D341Med (cell line): ENCODE measurements at regions not wholly inside any gene's neighbourhood (a gene's known extent, or its start where the extent isn't known, plus 50 kb on each side); places are given as distances from the start of the nearest gene placed in this dataset.
"Not testable (repeated sequence)": the region's sequence is repeated elsewhere in the genome, so short reads cannot be mapped to it uniquely, and the experiment has no call there.

Experiments
- DNase-seq: peaks from one replicate; pipeline ENCODE4 v3.0.0; 2012; ENCODE audit warnings: low spot score

DNA sequence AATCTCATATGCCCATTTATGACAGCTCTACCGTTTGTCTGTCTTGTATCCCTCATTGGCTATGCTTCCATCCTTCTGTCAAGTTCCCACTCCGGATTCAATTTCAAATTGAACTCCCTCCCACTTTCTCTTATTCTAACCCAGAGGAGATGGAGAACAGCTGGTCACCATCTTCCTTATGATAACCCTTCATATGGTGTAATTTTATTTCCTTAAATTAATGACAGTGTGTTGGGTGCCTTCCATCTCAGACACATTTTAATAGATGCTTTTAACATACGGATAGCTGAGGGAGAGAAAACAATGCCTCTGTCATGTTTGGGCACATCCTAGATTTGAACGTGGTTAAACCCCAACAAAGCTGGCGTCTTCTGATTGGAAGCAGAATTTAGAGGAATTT, 103.0 kb upstream of the PLXNA2 start:
- DNase-seq, result no peak

- DNase-seq, result no peak
Measured at GRCh38 chr1:208349694-208350330, 105.6 kb upstream of the PLXNA2 start.

DNA sequence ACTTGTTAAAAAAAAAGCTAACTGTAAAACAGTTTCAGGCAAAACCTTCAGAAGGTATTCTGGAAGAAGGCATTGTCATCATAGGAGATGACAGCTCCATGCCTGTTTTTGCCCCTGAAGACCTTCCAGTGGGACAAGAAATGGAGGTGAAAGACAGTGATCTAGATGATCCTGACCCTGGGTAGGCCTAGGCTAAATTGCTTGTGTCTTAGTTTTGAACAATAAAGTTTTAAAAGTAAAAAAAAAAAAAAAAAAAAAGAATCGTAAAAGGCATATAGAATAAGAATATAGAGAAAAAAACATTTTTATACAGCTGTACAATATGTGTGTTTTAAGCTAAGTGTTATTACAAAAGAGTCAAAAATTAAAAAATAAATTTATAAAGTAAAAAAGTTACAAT, 106.6 kb upstream of the PLXNA2 start:
- DNase-seq, result no peak

DNA sequence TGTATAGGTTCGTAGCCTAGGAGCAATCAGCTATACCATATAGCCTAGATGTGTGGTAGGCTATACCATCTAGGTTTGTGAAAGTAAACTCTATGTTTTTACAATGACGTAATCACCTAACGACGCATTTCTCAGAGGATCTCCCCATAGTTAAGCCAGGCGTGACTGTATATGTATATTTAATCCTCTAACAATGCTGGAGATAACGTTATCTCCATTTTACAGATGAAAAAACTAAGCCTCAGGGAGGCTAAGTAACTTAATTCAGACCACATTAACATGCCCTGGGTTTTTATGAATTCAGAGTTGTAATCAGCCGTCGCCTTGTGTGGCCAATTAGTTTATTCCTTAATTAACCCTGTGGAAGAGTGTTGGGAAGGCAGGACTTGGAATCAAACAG, 107.7 kb upstream of the PLXNA2 start:
- DNase-seq, result no peak

DNA sequence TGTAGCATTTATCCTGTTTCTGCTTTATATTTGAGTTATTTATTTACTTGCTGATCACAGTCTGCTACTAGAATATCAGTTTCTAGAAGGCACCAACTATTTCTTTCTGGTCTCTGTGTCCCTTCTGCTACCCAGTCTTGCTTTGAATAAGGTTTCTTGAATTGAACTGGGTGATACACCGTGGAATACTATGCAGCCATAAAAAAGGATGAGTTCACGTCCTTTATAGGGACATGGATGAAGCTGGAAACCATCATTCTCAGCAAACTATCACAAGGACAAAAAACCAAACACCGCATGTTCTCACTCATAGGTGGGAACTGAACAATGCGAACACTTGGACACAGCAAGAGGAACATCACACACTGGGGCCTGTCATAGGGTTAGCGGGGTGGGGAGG, 109.6 kb upstream of the PLXNA2 start:
- DNase-seq, result not testable (repeated sequence)

DNA sequence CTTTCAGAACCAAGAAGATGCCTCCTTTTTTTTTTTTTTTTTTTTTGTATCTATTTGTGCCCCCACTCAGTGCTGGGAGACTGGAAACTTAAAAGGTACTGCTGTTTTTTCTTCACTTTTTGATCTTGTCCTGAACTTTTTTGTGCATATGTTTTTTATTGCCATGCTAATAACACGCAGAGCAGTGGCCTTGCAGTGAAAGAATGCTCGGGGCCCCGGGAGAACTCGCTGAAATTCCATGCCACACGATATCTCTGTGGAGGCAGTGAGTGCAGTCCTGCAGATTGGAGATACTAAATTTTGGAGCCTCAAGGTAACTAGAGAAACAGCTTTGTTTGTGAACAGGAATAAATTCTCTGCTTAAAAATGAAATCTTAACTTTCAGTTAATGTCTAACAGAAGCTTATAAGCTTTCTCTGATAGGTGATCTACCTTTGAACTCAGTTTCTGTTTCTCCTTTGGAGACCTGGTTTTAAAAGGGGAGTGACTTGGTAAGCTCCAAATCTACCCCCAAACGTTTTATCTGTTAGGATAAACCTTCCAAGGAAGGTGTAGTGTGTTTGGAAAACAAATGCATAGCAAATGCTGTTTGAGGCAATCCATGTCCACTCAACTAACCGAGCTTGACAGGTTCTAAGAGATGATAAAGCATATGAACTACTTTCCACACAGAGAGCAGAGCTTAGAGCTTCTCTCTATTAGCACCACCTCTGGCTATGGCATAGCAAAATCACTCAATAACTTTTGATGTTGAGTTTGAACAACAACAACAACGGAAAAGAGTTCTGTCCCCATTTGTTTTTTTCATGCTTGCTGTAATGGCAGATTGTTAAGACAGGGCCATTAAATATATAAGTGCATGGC, 113.7 kb upstream of the PLXNA2 start:
- no peak for DNase-seq

- no peak for DNase-seq
Measured at GRCh38 chr1:208358651-208359050, 114.5 kb upstream of the PLXNA2 start.

- DNase-seq, result no peak
Measured at GRCh38 chr1:208362011-208362410, 117.8 kb upstream of the PLXNA2 start.

GRCh38 chr1:208366559-208366958, 122.4 kb upstream of the PLXNA2 start:
- DNase-seq, result no peak

GRCh38 chr1:208369045-208369444, 124.9 kb upstream of the PLXNA2 start:
- no peak for DNase-seq

GRCh38 chr1:208369658-208370057, 125.5 kb upstream of the PLXNA2 start:
- no peak for DNase-seq

- DNase-seq, result no peak
Measured at GRCh38 chr1:208374391-208374941, 130.3 kb upstream of the PLXNA2 start.

- DNase-seq, result no peak
Measured at GRCh38 chr1:208381481-208381880, 137.3 kb upstream of the PLXNA2 start.

GRCh38 chr1:208387908-208388811, 144.0 kb upstream of the PLXNA2 start:
- no peak for DNase-seq

- no peak for DNase-seq
Measured at GRCh38 chr1:208393416-208393815, 149.2 kb upstream of the PLXNA2 start.

DNA sequence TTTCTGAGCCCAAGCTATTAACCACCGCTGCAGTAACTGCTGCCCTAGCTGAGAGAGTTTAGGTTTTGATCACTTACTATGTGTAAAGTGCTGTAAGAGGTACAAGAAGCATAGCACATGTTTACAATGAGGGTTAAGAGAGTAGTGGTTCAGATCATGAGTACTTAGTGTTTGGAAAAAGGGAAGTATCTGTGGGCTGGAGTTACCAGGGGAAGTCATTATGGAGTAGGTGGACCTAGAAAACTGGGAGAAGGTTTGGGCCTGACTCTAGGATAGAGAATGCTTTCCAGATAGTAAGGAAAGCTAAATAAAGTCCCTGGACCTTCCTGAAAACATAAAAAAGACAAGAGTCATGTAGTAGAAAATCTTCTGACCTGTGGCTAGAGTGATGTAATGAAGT, 149.6 kb upstream of the PLXNA2 start:
- DNase-seq, result no peak

- DNase-seq, result no peak
Measured at GRCh38 chr1:208397286-208397685, 153.1 kb upstream of the PLXNA2 start.

- no peak for DNase-seq
Measured at GRCh38 chr1:208405014-208405413, 160.8 kb upstream of the PLXNA2 start.

- no peak for DNase-seq
Measured at GRCh38 chr1:208409176-208409575, 165.0 kb upstream of the PLXNA2 start.

DNA sequence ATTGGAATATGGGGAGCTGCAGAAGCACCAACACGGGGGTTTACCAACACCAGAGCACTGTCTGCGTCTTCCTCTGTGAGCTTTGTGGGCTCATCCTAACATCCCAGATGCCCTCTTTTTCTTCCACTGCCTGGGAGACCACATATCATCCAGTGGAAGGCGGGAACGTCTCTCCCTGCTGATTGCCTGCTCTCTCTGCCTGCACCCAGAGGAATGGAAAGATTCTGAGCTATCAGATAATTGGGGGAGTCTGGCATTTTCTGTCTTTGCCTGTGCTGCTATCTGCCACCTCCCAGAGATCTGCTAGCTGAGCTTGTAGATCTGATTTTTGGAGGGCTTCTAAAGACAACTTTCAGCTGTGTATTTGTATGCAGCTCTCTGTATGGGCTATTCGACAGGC, 166.2 kb upstream of the PLXNA2 start:
- DNase-seq, result no peak

- no peak for DNase-seq
Measured at GRCh38 chr1:208413006-208413405, 168.8 kb upstream of the PLXNA2 start.

- no peak for DNase-seq
Measured at GRCh38 chr1:208418667-208419066, 174.5 kb upstream of the PLXNA2 start.
